ENCODE measurements at regions not wholly inside any gene's neighbourhood (a gene's known extent, or its start where the extent isn't known, plus 50 kb on each side); places are given as distances from the start of the nearest gene placed in this dataset.

DNA sequence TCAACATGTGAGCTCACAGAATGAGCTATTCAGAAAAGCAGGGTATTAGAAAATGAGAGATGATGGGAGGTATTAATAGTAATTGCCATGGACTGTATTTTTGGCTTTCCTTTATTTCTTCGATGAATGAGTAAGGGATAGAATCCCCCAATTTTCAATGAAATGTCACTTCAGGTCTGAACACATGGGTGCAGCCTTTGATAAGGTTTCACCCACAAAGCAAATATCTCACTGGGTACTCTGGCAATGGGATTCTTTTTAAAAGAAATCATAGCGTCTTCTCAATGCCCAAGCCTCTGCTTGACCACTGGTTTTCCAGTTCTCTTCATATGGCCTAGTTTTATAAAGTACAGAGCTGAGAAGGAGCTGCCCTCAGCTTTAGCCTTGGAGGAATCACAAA, 610.5 kb upstream of the FANCL start:
- no peaks in the 10 kb centered on the region for H3K36me3 Mint-ChIP-seq (ENCODE audit: insufficient read depth, unreplicated experiment)
- no peak for DNase-seq
- H3K9me3 Mint-ChIP-seq (ENCODE audit: low read depth, unreplicated experiment): no peaks in the 10 kb centered on the region
- H3K4me1 Mint-ChIP-seq (ENCODE audit: low read depth, unreplicated experiment): no peaks in the 10 kb centered on the region
- no peak overlapping the region for H3K4me3 Mint-ChIP-seq (ENCODE audit: low read depth, unreplicated experiment)
- CTCF ChIA-PET: no interaction called here
- no peaks in the 10 kb centered on the region for H3K27me3 Mint-ChIP-seq (ENCODE audit: unreplicated experiment)
- BruUV-seq (replicated peaks): no TSS peak
- intact Hi-C loops (cut with micrococcal nuclease; ENCODE audit: unreplicated experiment): no loop called here
- H3K27ac Mint-ChIP-seq (ENCODE audit: unreplicated experiment): no peak overlapping the region
- TF ChIP-seq, protein P1, sequence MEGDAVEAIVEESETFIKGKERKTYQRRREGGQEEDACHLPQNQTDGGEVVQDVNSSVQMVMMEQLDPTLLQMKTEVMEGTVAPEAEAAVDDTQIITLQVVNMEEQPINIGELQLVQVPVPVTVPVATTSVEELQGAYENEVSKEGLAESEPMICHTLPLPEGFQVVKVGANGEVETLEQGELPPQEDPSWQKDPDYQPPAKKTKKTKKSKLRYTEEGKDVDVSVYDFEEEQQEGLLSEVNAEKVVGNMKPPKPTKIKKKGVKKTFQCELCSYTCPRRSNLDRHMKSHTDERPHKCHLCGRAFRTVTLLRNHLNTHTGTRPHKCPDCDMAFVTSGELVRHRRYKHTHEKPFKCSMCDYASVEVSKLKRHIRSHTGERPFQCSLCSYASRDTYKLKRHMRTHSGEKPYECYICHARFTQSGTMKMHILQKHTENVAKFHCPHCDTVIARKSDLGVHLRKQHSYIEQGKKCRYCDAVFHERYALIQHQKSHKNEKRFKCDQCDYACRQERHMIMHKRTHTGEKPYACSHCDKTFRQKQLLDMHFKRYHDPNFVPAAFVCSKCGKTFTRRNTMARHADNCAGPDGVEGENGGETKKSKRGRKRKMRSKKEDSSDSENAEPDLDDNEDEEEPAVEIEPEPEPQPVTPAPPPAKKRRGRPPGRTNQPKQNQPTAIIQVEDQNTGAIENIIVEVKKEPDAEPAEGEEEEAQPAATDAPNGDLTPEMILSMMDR (IDR thresholded peaks at IDR 0.05; ENCODE audit: unreplicated experiment): no peak

DNA sequence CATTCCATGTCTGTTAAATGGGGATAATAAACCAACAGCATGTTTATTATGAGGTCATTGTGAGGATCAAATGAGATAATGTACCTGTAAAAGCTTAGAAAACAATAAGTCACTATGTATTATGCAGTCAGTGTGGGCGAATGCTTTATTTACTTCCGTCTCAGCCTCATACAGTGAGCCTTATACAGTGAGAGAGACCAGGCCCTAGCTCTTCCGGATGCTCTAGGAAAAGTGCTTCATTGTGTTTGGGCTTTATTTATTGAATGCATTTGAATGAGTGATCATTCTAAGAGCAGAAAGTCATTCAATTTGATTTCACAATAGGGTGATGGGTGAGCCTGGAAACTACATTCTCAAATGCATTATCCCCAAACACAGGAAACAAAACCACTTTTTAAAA, 603.9 kb upstream of the FANCL start:
- Mint-ChIP-seq H3K9me3 (ENCODE audit: low read depth, unreplicated experiment) (peaks cover 2% of the 10 kb centered on the region), H3K4me1 (ENCODE audit: low read depth, unreplicated experiment) (no peaks in the 10 kb centered on the region), H3K36me3 (ENCODE audit: insufficient read depth, unreplicated experiment) (no peaks in the 10 kb centered on the region), H3K4me3 (ENCODE audit: low read depth, unreplicated experiment) (no peak overlapping the region), H3K27ac (ENCODE audit: unreplicated experiment) (no peak overlapping the region), H3K27me3 (ENCODE audit: unreplicated experiment) (no peaks in the 10 kb centered on the region)
- intact Hi-C loops (cut with micrococcal nuclease; ENCODE audit: unreplicated experiment): no loop called here
- no TSS peak for BruUV-seq (replicated peaks)
- TF ChIP-seq, protein P1 (IDR thresholded peaks at IDR 0.05; ENCODE audit: unreplicated experiment): no peak
- DNase-seq: no peak
- CTCF ChIA-PET: no interaction called here

DNA sequence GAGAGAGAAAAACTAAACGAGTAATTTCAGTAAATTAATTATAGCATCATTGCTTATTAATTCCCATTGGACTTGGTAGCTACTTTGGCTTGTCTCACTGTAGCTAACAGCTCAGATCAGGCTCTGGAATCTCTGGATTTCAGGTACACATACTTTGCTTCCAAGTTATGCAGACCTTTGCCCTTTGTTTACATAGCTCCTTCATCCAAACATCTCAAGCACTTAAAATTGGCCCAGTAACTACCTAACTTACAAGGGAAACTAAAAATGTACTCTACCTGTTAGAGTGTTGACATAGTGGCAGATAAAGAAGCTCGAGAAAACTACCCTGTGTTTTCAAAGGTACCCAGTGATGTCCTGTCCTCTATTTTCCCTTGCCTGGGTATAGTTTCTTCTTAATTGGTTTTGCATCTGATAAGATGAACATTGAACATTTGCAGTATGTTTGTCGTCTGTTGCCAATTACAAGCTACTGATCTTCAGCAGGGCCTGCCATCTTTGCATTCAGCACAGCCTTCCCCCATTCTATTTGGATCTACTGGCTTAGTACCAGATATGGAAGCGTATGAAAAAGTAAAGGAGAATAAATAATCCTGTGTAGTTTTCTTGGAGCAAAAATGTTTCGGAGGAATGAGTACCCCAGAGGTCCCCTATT, 601.5 kb upstream of the FANCL start:
- intact Hi-C loops (cut with micrococcal nuclease; ENCODE audit: unreplicated experiment): no loop called here
- H3K36me3 Mint-ChIP-seq (ENCODE audit: insufficient read depth, unreplicated experiment): no peaks in the 10 kb centered on the region

DNA sequence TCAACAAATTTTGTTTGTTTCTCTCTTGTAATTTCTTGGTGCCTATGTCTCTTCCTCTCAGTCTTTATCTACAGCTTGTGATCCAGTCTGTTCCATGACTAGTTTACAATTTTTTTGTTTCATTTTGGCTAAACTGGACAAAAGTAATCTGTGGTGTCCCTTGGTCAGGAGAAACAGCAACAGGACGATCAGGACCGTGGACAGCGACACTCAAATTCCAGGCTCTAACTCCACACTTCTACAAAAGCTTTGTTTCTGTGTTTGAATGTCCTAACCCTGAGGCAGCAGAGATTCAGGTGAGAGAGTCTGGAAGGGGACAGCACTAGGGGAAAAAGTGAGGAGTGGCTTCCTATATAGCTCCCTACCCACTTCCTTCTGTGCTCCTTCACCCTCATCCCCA, 593.3 kb upstream of the FANCL start:
- Mint-ChIP-seq H3K27ac (ENCODE audit: unreplicated experiment) (no peak overlapping the region), H3K4me1 (ENCODE audit: low read depth, unreplicated experiment) (no peaks in the 10 kb centered on the region), H3K36me3 (ENCODE audit: insufficient read depth, unreplicated experiment) (no peaks in the 10 kb centered on the region), H3K27me3 (ENCODE audit: unreplicated experiment) (no peaks in the 10 kb centered on the region), H3K4me3 (ENCODE audit: low read depth, unreplicated experiment) (no peak overlapping the region), H3K9me3 (ENCODE audit: low read depth, unreplicated experiment) (no peaks in the 10 kb centered on the region)
- intact Hi-C loops (cut with micrococcal nuclease; ENCODE audit: unreplicated experiment): no loop called here
- DNase-seq: peak; percentile 39
- CTCF ChIA-PET: no interaction called here
- TF ChIP-seq, protein P1 (IDR thresholded peaks at IDR 0.05; ENCODE audit: unreplicated experiment): no peak
- no TSS peak for BruUV-seq (replicated peaks)

More for the DNA sequence above, 601.5 kb upstream of the FANCL start:
- Mint-ChIP-seq H3K27ac (ENCODE audit: unreplicated experiment) (no peak overlapping the region), H3K9me3 (ENCODE audit: low read depth, unreplicated experiment) (peaks cover 2% of the 10 kb centered on the region), H3K27me3 (ENCODE audit: unreplicated experiment) (no peaks in the 10 kb centered on the region), H3K4me1 (ENCODE audit: low read depth, unreplicated experiment) (no peaks in the 10 kb centered on the region), H3K4me3 (ENCODE audit: low read depth, unreplicated experiment) (no peak overlapping the region)
- TF ChIP-seq, protein P1 (IDR thresholded peaks at IDR 0.05; ENCODE audit: unreplicated experiment): no peak
- DNase-seq: no peak
- no TSS peak for BruUV-seq (replicated peaks)
- CTCF ChIA-PET: no interaction called here

Data from Calu3 (cell line).